GM21786 (cell line): ENCODE measurements at regions not wholly inside any gene's neighbourhood (a gene's known extent, or its start where the extent isn't known, plus 50 kb on each side); places are given as distances from the start of the nearest gene placed in this dataset.
"Not testable (repeated sequence)": the region's sequence is repeated elsewhere in the genome, so short reads cannot be mapped to it uniquely, and the experiment has no call there.

Experiments
- ATAC-seq: cut with Tn5 transposase; IDR thresholded peaks from one replicate; pipeline ENCODE4 v1.9.1; 2021; ENCODE audit not compliant: unreplicated experiment

- ATAC-seq: peak; percentile 10
Measured at GRCh38 chrX:3815896-3816664, 102.6 kb upstream of the PRKX start.

- peak; percentile 12 for ATAC-seq
Measured at GRCh38 chrX:3811331-3812311, 98.2 kb upstream of the PRKX start.

GRCh38 chrX:3807906-3808305 lies 94.5 kb upstream of the PRKX start:
- ATAC-seq: no peak

GRCh38 chrX:3806630-3807029 lies 93.2 kb upstream of the PRKX start:
- no peak for ATAC-seq

DNA sequence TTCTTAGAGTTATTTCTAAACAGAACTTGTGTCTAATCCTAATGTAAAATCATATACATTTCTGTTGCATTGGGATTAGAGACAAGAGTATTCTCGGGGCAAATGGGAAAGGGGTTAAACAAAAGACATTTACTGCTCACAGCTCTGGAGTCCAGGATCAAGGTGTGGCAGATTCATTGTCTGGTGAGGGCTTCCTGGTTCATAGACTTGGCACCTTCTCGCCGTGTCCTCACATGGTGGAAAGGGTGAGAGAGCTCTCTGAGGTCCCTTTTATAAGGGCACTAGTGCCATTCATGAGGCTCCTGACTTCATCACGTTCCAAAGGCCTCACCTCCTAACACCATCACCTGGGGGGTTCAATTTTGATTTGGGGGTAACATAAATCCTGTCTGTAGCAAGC lies 90.3 kb upstream of the PRKX start:
- no peak for ATAC-seq

GRCh38 chrX:3803305-3803704 lies 89.9 kb upstream of the PRKX start:
- no peak for ATAC-seq

DNA sequence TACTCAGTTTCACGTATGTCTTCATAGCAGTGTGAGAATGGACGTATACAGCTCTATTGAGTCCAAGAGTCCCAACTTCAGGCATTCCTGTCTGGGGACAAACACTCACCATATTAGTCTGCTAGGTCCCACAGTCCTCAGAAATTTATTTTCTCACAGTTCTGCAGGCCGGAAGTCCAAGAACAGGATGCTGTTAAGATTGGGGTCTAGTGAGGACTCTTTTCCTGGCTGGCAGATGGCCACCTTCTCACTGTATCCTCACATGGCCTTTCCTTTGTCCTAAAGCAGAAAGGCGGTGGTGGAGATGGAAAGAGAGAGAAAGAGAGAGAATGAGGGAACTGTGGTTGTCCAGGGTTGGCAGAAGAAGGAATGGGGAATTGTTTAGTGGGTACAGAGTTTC lies 82.0 kb upstream of the PRKX start:
- ATAC-seq: not testable (repeated sequence)

DNA sequence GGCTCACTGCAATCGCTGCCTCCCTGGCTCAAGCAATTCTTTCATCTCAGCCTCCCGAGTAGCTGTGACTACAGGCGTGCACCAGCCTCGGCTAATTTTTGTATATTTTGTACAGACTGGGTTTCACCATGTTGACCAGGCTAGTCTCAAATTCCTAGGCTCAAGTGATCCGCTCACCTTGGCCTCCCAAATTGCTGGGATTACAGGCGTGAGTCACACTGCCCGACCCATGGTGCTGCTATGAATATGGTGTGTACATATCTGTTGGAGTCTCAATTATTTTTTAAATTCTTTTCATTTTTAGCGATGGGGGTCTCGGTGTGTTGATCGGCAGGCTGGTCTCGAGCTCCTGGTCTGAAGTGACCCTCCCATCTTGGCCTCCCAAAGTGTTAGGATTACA lies 78.0 kb upstream of the PRKX start:
- ATAC-seq: no peak

DNA sequence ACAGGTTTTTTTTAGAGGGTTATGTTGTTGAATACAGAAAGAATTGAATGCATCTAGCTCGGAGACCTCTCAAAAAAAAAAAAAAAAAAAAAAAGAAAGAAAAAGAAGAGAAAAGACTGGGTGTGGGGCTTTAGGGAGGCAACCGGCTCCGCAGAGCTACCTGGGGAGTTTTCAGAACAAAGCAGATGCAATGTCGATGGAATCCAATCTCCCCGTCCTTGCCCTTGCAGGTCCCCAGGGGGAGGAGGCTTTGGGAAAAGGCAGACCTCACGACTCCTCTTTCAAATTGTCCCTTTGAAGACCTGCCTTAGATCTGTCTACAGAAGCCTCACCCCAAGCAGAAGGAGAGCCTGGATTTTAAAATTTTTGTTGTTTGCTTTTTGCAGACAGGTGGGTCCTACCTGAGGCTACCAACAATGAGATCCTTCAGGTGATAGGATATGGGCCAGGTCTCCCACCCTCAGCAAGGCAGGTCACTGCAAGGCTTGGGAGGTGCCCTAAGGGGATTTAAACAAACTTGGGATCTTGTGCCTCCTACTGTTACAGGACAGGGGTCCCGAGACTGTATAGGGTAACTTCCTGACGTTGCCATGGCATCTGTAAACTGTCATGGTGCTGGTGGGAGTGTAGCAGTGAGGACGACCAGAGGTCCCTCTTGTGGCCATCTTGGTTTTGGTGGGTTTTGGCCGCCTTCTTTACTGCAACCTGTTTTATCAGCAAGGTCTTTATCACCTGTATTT lies 75.2 kb upstream of the PRKX start:
- ATAC-seq: no peak

DNA sequence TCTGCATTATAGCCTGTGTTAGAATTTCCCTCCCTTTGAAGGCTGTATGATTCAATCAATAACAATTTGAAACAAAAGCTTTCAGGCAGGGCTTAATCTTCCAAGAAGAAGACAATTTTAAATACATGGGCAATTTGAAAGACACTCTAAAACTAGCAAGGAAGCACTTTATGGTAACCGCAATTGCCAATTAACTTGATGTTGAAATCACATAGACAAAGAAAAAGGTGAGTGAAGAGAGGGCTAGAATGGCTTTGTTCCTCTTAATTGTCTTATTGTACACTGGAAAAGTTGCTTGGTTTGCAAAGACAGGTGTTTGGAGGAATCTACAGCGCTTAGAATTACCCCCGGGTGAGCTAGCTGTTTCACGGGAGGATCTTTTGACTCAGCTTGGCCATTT lies 74.4 kb upstream of the PRKX start:
- ATAC-seq: no peak

- not testable (repeated sequence) for ATAC-seq
Measured at GRCh38 chrX:3785822-3786221, 72.4 kb upstream of the PRKX start.

GRCh38 chrX:3780564-3780963 lies 67.1 kb upstream of the PRKX start:
- no peak for ATAC-seq

- no peak for ATAC-seq
Measured at GRCh38 chrX:3779546-3779945, 66.1 kb upstream of the PRKX start.

DNA sequence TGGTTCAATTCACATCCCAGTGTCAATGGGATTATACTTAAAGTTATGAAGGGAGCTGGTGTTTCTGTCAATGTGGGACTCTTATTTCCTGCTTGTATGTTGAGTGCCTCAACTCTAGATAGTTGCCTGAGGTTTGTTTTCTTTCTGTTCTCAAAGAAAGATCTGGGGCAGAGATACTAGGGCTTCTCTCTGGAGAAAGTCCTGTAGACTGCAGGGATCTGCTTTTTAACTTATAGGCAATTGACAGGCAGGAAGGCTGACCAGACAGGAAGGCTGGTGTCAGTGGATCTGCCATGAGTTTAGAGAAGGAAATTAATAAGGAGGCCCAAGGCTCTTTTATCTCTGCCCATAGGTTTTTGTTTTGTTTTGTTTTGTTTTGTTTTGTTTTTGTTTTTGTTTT lies 64.0 kb upstream of the PRKX start:
- no peak for ATAC-seq

GRCh38 chrX:3771766-3772165 lies 58.3 kb upstream of the PRKX start:
- no peak for ATAC-seq

- ATAC-seq: no peak
Measured at GRCh38 chrX:3768881-3769280, 55.4 kb upstream of the PRKX start.
